ENCODE measurements at regions not wholly inside any gene's neighbourhood (a gene's known extent, or its start where the extent isn't known, plus 50 kb on each side); places are given as distances from the start of the nearest gene placed in this dataset.
"Not testable (repeated sequence)": the region's sequence is repeated elsewhere in the genome, so short reads cannot be mapped to it uniquely, and the experiment has no call there.

DNA sequence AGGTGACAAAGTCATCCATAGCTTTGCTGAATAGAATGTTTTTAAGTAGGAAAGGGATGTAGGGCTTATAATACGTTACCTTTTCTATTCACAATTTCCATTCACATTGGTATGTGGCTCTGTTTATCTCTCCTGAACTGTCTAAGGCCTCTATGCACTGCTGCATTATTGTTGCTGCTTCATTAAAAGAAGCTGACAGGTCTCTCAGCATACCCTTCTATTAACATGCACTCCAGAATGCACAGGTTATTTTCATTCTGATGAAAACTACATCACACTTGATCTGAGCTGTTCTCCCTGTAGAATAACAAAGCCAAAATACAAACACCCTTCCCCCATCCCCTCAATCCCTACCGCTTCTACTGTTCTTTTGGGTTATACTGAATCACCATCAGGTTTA lies 399.3 kb downstream of the TBC1D32 start:
- Histone ChIP-seq H3K36me3 (ENCODE audit: control insufficient read depth in 2 of 2, extremely low read depth in 1 of 2, insufficient read depth in 1 of 2, low read length in 1 of 2) (no peaks in the 10 kb centered on the region), H3K27ac (ENCODE audit: low read length) (no peak overlapping the region), H3K27me3 (replicated peaks in 1 of 2; ENCODE audit: control insufficient read depth in 2 of 2, extremely low read depth in 1 of 2, insufficient read depth in 2 of 2, low read length in 1 of 2) (no peaks in the 10 kb centered on the region), H3K4me1 (ENCODE audit: control insufficient read depth in 1 of 2, extremely low read depth in 1 of 2, insufficient read depth in 2 of 2, low read length in 2 of 2) (no peaks in the 10 kb centered on the region), H3K4me3 (ENCODE audit: control insufficient read depth in 1 of 2, extremely low read depth in 1 of 2, low read length in 1 of 2) (no peak overlapping the region), H3K9me3 (no peaks in the 10 kb centered on the region)
- CTCF ChIA-PET, result no interaction called here
- no peak for DNase-seq
- Mint-ChIP-seq H3K36me3 (no peaks in the 10 kb centered on the region), H3K4me3 (no peak overlapping the region), H3K4me1 (no peaks in the 10 kb centered on the region), H3K27me3 (no peaks in the 10 kb centered on the region), H3K27ac (no peak overlapping the region), H3K9me3 (no peaks in the 10 kb centered on the region)
- no peak for ATAC-seq (replicated peaks in 1 of 4)
- POLR2A ChIA-PET, result no interaction called here
- no CpG with 5 or more reads among the region's 2 CpGs for WGBS (ENCODE audit: insufficient coverage)

- ATAC-seq (replicated peaks in 1 of 4); CTCF ChIA-PET; DNase-seq; POLR2A ChIA-PET; H3K4me3 ChIP-seq (ENCODE audit: control insufficient read depth in 1 of 2, extremely low read depth in 1 of 2, low read length in 1 of 2); H3K9me3 Mint-ChIP-seq; H3K4me1 ChIP-seq (ENCODE audit: control insufficient read depth in 1 of 2, extremely low read depth in 1 of 2, insufficient read depth in 2 of 2, low read length in 2 of 2); H3K27ac ChIP-seq (ENCODE audit: low read length); H3K9me3 ChIP-seq; H3K27me3 ChIP-seq (replicated peaks in 1 of 2; ENCODE audit: control insufficient read depth in 2 of 2, extremely low read depth in 1 of 2, insufficient read depth in 2 of 2, low read length in 1 of 2); H3K36me3 Mint-ChIP-seq; H3K4me1 Mint-ChIP-seq; H3K27me3 Mint-ChIP-seq; H3K4me3 Mint-ChIP-seq; H3K36me3 ChIP-seq (ENCODE audit: control insufficient read depth in 2 of 2, extremely low read depth in 1 of 2, insufficient read depth in 1 of 2, low read length in 1 of 2); H3K27ac Mint-ChIP-seq: not testable (repeated sequence)
- WGBS (ENCODE audit: insufficient coverage), result no CpG with 5 or more reads among the region's 8 CpGs
Measured at GRCh38 chr6:120931520-120932180, 402.6 kb downstream of the TBC1D32 start.

- H3K27me3 ChIP-seq (replicated peaks in 1 of 2; ENCODE audit: control insufficient read depth in 2 of 2, extremely low read depth in 1 of 2, insufficient read depth in 2 of 2, low read length in 1 of 2), result not testable (repeated sequence)
Measured at GRCh38 chr6:120930500-120930899, 403.8 kb downstream of the TBC1D32 start.

DNA sequence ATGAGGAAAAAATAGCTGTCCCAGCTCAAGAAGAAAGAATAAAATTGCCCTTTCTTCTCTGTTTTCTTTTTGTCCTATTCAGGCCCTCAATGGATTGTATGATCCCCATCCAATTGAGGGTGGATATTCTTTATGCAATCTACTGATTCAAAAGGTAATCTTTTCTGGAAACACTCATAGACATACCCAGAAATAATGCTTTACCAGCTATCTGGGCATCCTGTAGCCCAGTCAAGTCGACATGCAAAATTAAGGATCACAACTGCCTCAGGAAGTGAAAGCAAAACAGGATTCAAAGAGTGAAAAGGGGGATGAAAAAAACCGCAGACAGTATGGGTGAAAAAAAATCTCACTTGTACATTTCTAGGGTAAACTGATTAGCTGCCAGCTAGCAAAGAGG lies 410.1 kb downstream of the TBC1D32 start:
- Histone ChIP-seq H3K36me3 (ENCODE audit: control insufficient read depth in 2 of 2, extremely low read depth in 1 of 2, insufficient read depth in 1 of 2, low read length in 1 of 2) (no peaks in the 10 kb centered on the region), H3K4me3 (ENCODE audit: control insufficient read depth in 1 of 2, extremely low read depth in 1 of 2, low read length in 1 of 2) (no peak overlapping the region), H3K9me3 (no peaks in the 10 kb centered on the region), H3K27me3 (replicated peaks in 1 of 2; ENCODE audit: control insufficient read depth in 2 of 2, extremely low read depth in 1 of 2, insufficient read depth in 2 of 2, low read length in 1 of 2) (no peaks in the 10 kb centered on the region), H3K4me1 (ENCODE audit: control insufficient read depth in 1 of 2, extremely low read depth in 1 of 2, insufficient read depth in 2 of 2, low read length in 2 of 2) (no peaks in the 10 kb centered on the region), H3K27ac (ENCODE audit: low read length) (no peak overlapping the region)
- Mint-ChIP-seq H3K4me1 (no peaks in the 10 kb centered on the region), H3K36me3 (no peaks in the 10 kb centered on the region), H3K27ac (no peak overlapping the region), H3K9me3 (peaks cover 0 to 10% (median 0%) of the 10 kb centered on the region in 3 donors), H3K4me3 (no peak overlapping the region), H3K27me3 (no peaks in the 10 kb centered on the region)
- no CpG with 5 or more reads among the region's 2 CpGs for WGBS (ENCODE audit: insufficient coverage)
- ATAC-seq (replicated peaks in 1 of 4) (no peak), DNase-seq (no peak)
- ChIA-PET POLR2A (no interaction called here), CTCF (no interaction called here)

More at GRCh38 chr6:120930500-120930899, 403.8 kb downstream of the TBC1D32 start:
- H3K4me3 ChIP-seq (ENCODE audit: control insufficient read depth in 1 of 2, extremely low read depth in 1 of 2, low read length in 1 of 2); H3K27ac ChIP-seq (ENCODE audit: low read length); H3K4me1 Mint-ChIP-seq; H3K4me3 Mint-ChIP-seq; POLR2A ChIA-PET; H3K4me1 ChIP-seq (ENCODE audit: control insufficient read depth in 1 of 2, extremely low read depth in 1 of 2, insufficient read depth in 2 of 2, low read length in 2 of 2); ATAC-seq (replicated peaks in 1 of 4); DNase-seq; H3K9me3 ChIP-seq; CTCF ChIA-PET; H3K36me3 ChIP-seq (ENCODE audit: control insufficient read depth in 2 of 2, extremely low read depth in 1 of 2, insufficient read depth in 1 of 2, low read length in 1 of 2); H3K36me3 Mint-ChIP-seq; H3K27ac Mint-ChIP-seq; H3K27me3 Mint-ChIP-seq: not testable (repeated sequence)
- peaks cover 0 to 10% (median 0%) of the 10 kb centered on the region in 3 donors for H3K9me3 Mint-ChIP-seq
- 87% methylated on average over 2 of the region's 4 CpGs for WGBS (ENCODE audit: insufficient coverage)

GRCh38 chr6:120918137-120918536 lies 416.1 kb downstream of the TBC1D32 start:
- Histone ChIP-seq H3K27ac (ENCODE audit: low read length) (no peak overlapping the region), H3K4me3 (ENCODE audit: control insufficient read depth in 1 of 2, extremely low read depth in 1 of 2, low read length in 1 of 2) (no peak overlapping the region), H3K4me1 (ENCODE audit: control insufficient read depth in 1 of 2, extremely low read depth in 1 of 2, insufficient read depth in 2 of 2, low read length in 2 of 2) (no peaks in the 10 kb centered on the region), H3K27me3 (replicated peaks in 1 of 2; ENCODE audit: control insufficient read depth in 2 of 2, extremely low read depth in 1 of 2, insufficient read depth in 2 of 2, low read length in 1 of 2) (no peaks in the 10 kb centered on the region), H3K36me3 (ENCODE audit: control insufficient read depth in 2 of 2, extremely low read depth in 1 of 2, insufficient read depth in 1 of 2, low read length in 1 of 2) (no peaks in the 10 kb centered on the region), H3K9me3 (peaks cover 3% of the 10 kb centered on the region)
- no peaks in the 10 kb centered on the region for H3K27me3 Mint-ChIP-seq
- CTCF ChIA-PET, result no interaction called here
- ATAC-seq (replicated peaks in 1 of 4), result no peak
- H3K9me3 Mint-ChIP-seq, result peaks cover 0 to 9% (median 3%) of the 10 kb centered on the region in 3 donors
- H3K36me3 Mint-ChIP-seq, result no peaks in the 10 kb centered on the region
- peaks cover 0 to 2% (median 0%) of the 10 kb centered on the region in 3 donors for H3K4me1 Mint-ChIP-seq
- H3K27ac Mint-ChIP-seq, result no peak overlapping the region
- no peak for DNase-seq
- POLR2A ChIA-PET, result no interaction called here
- WGBS (ENCODE audit: insufficient coverage), result no CpG with 5 or more reads among the region's 1 CpG
- no peak overlapping the region for H3K4me3 Mint-ChIP-seq

GRCh38 chr6:120916844-120917243 lies 417.4 kb downstream of the TBC1D32 start:
- ATAC-seq (replicated peaks in 1 of 4) (no peak), DNase-seq (no peak)
- no peaks in the 10 kb centered on the region for H3K27me3 Mint-ChIP-seq
- Histone ChIP-seq H3K36me3 (ENCODE audit: control insufficient read depth in 2 of 2, extremely low read depth in 1 of 2, insufficient read depth in 1 of 2, low read length in 1 of 2) (no peaks in the 10 kb centered on the region), H3K27me3 (replicated peaks in 1 of 2; ENCODE audit: control insufficient read depth in 2 of 2, extremely low read depth in 1 of 2, insufficient read depth in 2 of 2, low read length in 1 of 2) (no peaks in the 10 kb centered on the region), H3K4me3 (ENCODE audit: control insufficient read depth in 1 of 2, extremely low read depth in 1 of 2, low read length in 1 of 2) (no peak overlapping the region), H3K9me3 (peaks cover 3% of the 10 kb centered on the region), H3K4me1 (ENCODE audit: control insufficient read depth in 1 of 2, extremely low read depth in 1 of 2, insufficient read depth in 2 of 2, low read length in 2 of 2) (no peaks in the 10 kb centered on the region), H3K27ac (ENCODE audit: low read length) (no peak overlapping the region)
- H3K4me1 Mint-ChIP-seq, result peaks cover 0 to 2% (median 0%) of the 10 kb centered on the region in 3 donors
- H3K27ac Mint-ChIP-seq, result no peak overlapping the region
- ChIA-PET CTCF (no interaction called here), POLR2A (interaction anchor here in 1 of 2 donors (0.6 kb wide), 1 partner anchor 833 kb away, joined by 11 read pairs; no protein-coding TSS in a partner anchor)
- no peak overlapping the region for H3K4me3 Mint-ChIP-seq
- H3K36me3 Mint-ChIP-seq, result no peaks in the 10 kb centered on the region
- peaks cover 0 to 9% (median 3%) of the 10 kb centered on the region in 3 donors for H3K9me3 Mint-ChIP-seq
- 54% methylated on average over 2 of the region's 2 CpGs for WGBS (ENCODE audit: insufficient coverage)

- H3K27me3 ChIP-seq (replicated peaks in 1 of 2; ENCODE audit: control insufficient read depth in 2 of 2, extremely low read depth in 1 of 2, insufficient read depth in 2 of 2, low read length in 1 of 2), result no peaks in the 10 kb centered on the region
- ChIA-PET CTCF (no interaction called here), POLR2A (no interaction called here)
- peaks cover 3% of the 10 kb centered on the region for H3K9me3 ChIP-seq
- H3K4me3 Mint-ChIP-seq, result no peak overlapping the region
- no peak overlapping the region for H3K27ac Mint-ChIP-seq
- ATAC-seq (replicated peaks in 1 of 4), result no peak
- no peak overlapping the region for H3K27ac ChIP-seq (ENCODE audit: low read length)
- no peak for DNase-seq
- H3K4me3 ChIP-seq (ENCODE audit: control insufficient read depth in 1 of 2, extremely low read depth in 1 of 2, low read length in 1 of 2), result no peak overlapping the region
- H3K36me3 ChIP-seq (ENCODE audit: control insufficient read depth in 2 of 2, extremely low read depth in 1 of 2, insufficient read depth in 1 of 2, low read length in 1 of 2), result no peaks in the 10 kb centered on the region
- H3K36me3 Mint-ChIP-seq, result no peaks in the 10 kb centered on the region
- H3K27me3 Mint-ChIP-seq, result no peaks in the 10 kb centered on the region
- H3K4me1 Mint-ChIP-seq, result peaks cover 0 to 2% (median 0%) of the 10 kb centered on the region in 3 donors
- H3K9me3 Mint-ChIP-seq, result peaks cover 0 to 9% (median 3%) of the 10 kb centered on the region in 3 donors
- no peaks in the 10 kb centered on the region for H3K4me1 ChIP-seq (ENCODE audit: control insufficient read depth in 1 of 2, extremely low read depth in 1 of 2, insufficient read depth in 2 of 2, low read length in 2 of 2)
- no CpG with 5 or more reads among the region's 1 CpG for WGBS (ENCODE audit: insufficient coverage)
Measured at GRCh38 chr6:120913486-120913885, 420.8 kb downstream of the TBC1D32 start.
